ENCODE measurements at regions not wholly inside any gene's neighbourhood (a gene's known extent, or its start where the extent isn't known, plus 50 kb on each side); places are given as distances from the start of the nearest gene placed in this dataset.

GRCh38 chr20:17824676-17825251 is 125.0 kb downstream of the BANF2 start:
- TF ChIP-seq BHLHE40 (IDR thresholded peaks at IDR 0.05; ENCODE audit: borderline replicate concordance), result no peak
- no peak for TF ChIP-seq ARNT (IDR thresholded peaks at IDR 0.05)
- TF ChIP-seq SP1 (IDR thresholded peaks at IDR 0.05), result no peak
- no peak for TF ChIP-seq FOXK2 (IDR thresholded peaks at IDR 0.05)
- no peak for TF ChIP-seq FOXM1 (IDR thresholded peaks at IDR 0.05; ENCODE audit: borderline replicate concordance)
- TF ChIP-seq ELF4 (IDR thresholded peaks at IDR 0.05), result no peak

Data from HEK293T (cell line).